Skin epidermis (tissue), 12 donors: ENCODE measurements at regions not wholly inside any gene's neighbourhood (a gene's known extent, or its start where the extent isn't known, plus 50 kb on each side); places are given as distances from the start of the nearest gene placed in this dataset.
A peak's percentile ranks its signal among the peaks of the same experiment; 100 is the strongest.

Source experiments
- H3K27ac ChIP-seq, 21 experiments: fragments of 200-600 bp; sonication (generic) in 11 of 21; one replicate each; pipeline ENCODE4 v1.5.0; 2020; ENCODE audit warnings: mild to moderate bottlenecking in 3 of 21, inconsistent platforms in 2 of 21, moderate library complexity in 2 of 21
- H3K4me3 ChIP-seq, 7 experiments: fragments of 200-600 bp; sonication (generic) in 2 of 7; one replicate each; pipeline ENCODE4 v1.5.0; 2020; ENCODE audit warnings: inconsistent platforms in 2 of 7, mild to moderate bottlenecking in 2 of 7, moderate library complexity in 1 of 7

DNA sequence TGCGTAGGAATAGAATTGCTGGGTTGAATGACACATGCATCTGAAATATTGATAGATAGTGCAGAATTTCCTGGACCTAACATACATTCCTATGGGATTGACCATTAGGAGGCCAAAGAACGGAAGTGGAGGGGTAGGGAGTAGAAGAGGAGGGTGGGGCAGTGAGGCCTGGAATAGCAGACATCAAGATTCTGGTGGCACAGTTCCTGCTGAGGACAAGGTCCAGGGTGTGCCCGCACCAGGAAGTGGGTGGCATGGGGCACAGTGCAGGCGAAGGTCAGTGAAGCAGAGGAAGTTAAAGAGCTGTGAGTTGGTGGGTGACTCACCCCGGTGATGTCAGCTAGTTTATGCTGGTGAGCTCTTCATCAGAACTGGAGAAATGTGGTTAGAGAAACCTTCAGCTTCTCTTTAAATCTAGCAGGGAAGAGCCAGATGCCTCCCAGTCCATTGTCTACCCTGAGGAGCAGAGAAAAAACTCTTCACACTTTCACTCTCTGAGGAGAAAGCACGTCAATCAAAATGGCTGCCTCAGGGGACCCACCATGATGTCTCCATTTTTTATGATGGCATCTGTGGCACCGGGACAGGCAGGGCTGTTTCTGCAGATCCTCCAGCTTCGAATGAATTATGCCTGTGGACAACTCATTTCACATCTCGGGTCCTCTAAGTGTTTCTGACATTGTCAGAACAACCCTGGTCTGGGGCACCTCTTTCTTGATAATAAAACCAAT is 55.9 kb upstream of the CTLA4 start:
- H3K27ac ChIP-seq, result peak overlapping the region in 7 of 21 experiments; percentile 11 to 64 (median 39)
- H3K4me3 ChIP-seq, result no peak overlapping the region

DNA sequence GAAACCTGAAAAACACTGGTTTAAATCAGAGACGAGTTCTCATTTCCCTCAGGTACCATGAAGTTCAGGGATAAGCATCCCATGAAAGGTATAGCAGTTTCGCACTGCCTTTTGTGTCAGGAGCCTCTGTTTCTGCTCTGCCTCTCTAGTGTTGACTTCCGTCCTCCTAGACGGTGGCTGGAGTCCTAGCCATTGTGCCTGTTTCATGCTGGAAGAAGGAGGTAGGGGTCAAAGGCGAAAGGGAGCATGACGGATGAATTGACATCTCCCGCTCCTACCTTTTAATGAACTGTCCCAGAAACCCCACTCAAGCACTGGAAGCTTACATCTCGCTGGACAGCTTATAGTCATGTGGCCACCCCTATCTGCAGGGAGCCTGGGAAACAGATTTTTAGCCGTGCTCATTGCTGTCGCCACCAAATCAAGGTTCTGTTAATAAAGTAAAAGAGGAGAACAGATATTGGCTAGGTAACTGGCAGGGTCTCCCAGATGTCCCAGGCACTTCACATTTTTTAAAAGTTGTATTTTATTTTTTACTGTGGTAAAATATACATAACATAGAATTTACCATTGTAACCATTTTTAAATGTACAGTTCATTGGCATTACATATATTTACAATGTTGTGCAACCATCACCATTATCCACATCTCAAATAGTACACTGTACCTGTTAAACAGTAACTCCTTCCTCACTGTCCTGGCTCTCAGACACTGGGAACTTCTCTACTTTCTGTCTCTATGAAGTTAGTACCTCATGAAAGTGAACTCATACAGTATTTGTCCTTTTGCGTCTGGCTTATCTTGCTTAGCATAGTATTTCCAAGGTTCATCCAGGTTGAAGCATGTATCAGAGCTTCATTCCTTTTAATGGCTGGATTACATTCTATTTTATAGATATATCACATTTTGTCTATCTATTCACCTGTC is 55.0 kb upstream of the CTLA4 start:
- peak overlapping the region in 7 of 21 experiments; percentile 11 to 54 (median 22) for H3K27ac ChIP-seq

DNA sequence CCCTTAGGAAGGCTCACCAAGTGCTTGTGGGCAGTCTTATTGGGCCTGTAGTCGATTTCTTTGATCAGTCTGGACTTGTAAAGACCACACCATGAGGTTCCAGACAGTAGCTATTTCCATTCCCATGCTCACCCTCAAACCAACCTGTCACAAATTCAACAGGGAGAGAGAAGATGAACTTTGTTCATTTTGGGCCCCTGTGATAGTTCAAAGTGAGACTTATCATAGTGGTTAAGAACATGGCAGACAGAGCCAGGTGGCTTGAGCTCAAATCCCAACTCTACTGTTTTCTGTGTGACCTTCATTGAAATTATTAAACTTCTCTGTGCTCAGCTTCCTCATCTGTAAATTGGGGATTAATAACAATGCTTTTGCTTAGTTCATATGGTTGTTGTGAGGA is 53.9 kb upstream of the CTLA4 start:
- no peak overlapping the region for H3K27ac ChIP-seq
- H3K4me3 ChIP-seq, result no peak overlapping the region

More for the DNA sequence above, 55.0 kb upstream of the CTLA4 start:
- no peak overlapping the region for H3K4me3 ChIP-seq

- Histone ChIP-seq H3K27ac (peak overlapping the region in 2 of 21 experiments; percentile 8), H3K4me3 (no peak overlapping the region)
These were observed 52.7 kb upstream of the CTLA4 start for GRCh38 chr2:203814661-203815540.

DNA sequence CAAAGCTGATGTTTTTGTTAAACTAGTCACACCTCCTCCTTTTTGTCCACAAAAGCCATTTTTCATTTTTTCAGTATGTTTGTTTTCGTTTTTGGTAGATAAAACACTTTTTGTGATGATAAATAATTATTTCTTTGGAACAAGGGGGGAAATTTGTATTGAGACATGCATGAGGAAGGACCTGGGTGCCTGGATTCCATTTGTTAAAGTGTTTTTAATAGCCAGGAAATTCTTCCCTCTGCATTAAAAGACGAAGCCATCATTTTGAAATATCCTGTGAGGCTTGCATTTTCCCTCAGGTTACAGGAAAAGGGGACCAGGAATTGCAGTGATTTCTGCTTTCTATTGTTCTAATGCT is 52.1 kb upstream of the CTLA4 start:
- Histone ChIP-seq H3K27ac (peak overlapping the region in 4 of 21 experiments; percentile 8 to 31 (median 8)), H3K4me3 (no peak overlapping the region)

DNA sequence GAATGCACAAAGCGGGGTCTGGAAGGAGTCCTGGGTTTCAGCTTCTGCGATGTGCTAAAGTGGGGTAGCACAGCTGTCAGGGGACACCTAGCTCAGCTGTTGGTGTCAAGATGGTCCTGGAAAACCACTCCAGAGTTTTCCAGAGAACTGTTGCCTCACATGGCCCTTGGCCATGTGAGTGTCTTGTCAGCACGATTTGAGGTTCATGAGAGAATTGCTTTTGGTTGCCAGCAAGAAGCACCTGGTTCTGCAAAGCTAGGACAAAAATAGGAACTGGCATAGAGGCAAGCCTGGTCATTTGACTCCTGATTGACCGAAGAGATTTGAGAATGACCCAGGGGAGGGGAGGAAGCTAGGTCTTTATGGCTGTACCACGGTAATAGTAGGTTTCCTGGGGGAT is 50.4 kb upstream of the CTLA4 start:
- no peak overlapping the region for H3K4me3 ChIP-seq
- H3K27ac ChIP-seq, result no peak overlapping the region
